Retinal pigment epithelial cell (primary cell): ENCODE measurements at regions not wholly inside any gene's neighbourhood (a gene's known extent, or its start where the extent isn't known, plus 50 kb on each side); places are given as distances from the start of the nearest gene placed in this dataset.

Experiments used
- DNase-seq: peaks from one replicate; pipeline ENCODE4 v3.0.0-alpha.2; 2010; ENCODE audit warnings: low read depth
- H3K4me3 ChIP-seq: 2 replicates; pipeline ENCODE4 v1.5.1; 2011; ENCODE audit warnings: mild to moderate bottlenecking, low read length, control low read depth, moderate library complexity
- TF ChIP-seq, protein P1 (sequence below): conservative IDR thresholded peaks from 2 replicates; pipeline ENCODE4 v1.5.1; 2011; ENCODE audit warnings: low read depth, low read length, control low read depth, inconsistent platforms

- TF ChIP-seq, protein P1, sequence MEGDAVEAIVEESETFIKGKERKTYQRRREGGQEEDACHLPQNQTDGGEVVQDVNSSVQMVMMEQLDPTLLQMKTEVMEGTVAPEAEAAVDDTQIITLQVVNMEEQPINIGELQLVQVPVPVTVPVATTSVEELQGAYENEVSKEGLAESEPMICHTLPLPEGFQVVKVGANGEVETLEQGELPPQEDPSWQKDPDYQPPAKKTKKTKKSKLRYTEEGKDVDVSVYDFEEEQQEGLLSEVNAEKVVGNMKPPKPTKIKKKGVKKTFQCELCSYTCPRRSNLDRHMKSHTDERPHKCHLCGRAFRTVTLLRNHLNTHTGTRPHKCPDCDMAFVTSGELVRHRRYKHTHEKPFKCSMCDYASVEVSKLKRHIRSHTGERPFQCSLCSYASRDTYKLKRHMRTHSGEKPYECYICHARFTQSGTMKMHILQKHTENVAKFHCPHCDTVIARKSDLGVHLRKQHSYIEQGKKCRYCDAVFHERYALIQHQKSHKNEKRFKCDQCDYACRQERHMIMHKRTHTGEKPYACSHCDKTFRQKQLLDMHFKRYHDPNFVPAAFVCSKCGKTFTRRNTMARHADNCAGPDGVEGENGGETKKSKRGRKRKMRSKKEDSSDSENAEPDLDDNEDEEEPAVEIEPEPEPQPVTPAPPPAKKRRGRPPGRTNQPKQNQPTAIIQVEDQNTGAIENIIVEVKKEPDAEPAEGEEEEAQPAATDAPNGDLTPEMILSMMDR = no peak
- no peak for DNase-seq
- H3K4me3 ChIP-seq = no peak overlapping the region
Observed at GRCh38 chr2:172246649-172247048, 143.9 kb upstream of the DLX2 start.

DNA sequence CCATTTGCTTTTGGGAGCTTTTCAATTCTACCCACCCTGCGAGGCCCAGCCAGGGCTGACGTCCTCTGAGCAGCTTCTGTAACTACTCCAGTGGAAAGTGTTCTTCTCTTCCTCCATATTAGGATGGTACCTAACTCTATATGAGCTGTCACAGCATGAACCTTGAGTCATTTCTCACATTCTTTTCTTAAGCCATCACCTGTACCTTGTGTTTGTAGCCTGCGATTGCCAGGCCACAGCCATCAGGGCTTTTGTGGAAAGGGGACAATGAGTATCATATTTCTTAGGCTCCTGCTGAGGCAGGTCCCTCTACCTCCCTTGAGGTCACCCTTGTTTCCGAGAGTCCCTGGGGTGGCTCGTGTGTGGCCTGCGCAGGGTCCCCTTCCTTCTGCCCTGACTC is 144.5 kb upstream of the DLX2 start:
- no peak overlapping the region for H3K4me3 ChIP-seq
- TF ChIP-seq, protein P1 = no peak
- no peak for DNase-seq

- TF ChIP-seq, protein P1 = no peak
- no peak overlapping the region for H3K4me3 ChIP-seq
- no peak for DNase-seq
Observed at GRCh38 chr2:172248381-172248780, 145.7 kb upstream of the DLX2 start.

DNA sequence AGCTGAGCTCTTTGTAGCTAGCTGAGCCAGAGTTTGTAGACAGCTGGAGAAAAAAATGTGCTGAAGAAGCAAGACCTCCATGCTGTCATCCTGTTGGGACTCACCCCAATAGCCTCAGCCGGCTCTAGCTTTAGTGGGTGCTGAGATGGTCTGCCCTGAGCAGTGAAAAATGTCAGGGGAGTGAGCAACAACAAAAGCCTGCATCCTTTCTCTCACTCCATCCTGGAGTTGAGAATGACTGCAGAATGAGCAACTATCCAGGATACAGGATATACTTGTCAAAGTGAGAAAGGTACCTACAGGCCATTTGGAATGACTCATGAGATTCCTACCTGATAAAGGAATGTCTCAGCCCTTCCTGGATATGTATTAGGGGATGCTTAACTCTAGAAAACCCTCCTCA is 146.1 kb upstream of the DLX2 start:
- TF ChIP-seq, protein P1 = no peak
- no peak for DNase-seq
- H3K4me3 ChIP-seq = no peak overlapping the region

DNA sequence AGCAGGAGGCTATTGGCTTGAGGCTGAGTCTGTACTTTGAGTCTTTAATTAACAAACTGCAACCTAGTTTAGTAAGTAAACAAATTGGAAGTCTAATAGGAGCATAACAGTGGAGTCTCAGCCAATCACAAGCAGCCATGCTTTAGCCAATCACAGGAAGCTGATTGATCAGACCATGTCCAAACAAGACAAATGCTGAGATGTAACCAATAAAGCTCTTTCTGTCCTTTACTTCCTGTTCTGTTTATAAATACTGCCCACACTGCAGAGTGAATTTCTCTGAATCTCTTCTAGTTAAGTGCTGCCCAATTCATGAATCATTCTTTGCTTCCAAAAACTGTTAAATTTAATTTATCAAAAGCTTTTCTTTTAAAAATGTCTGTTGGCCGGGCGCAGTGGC is 146.6 kb upstream of the DLX2 start:
- H3K4me3 ChIP-seq = no peak overlapping the region
- TF ChIP-seq, protein P1 = no peak
- DNase-seq = no peak

DNA sequence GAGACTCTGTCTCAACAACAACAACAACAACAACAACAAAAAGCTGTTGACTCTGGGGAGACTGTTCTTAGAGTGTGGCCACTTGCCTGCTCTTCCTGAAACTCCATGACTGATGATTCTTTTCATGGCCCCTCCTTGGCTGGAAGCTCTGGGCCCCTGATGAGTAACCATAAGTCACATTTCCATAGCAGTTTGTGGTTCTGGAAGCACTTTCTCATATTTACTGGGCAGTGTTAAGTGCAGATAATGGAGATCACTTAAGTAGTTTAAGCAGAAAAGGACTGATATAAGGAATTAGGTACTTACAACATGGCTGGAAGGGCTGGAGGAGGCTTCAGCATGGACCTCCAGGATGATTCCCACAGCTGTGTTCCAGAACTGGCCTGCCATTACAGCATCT is 147.3 kb upstream of the DLX2 start:
- H3K4me3 ChIP-seq = no peak overlapping the region
- no peak for DNase-seq
- TF ChIP-seq, protein P1 = no peak

- no peak overlapping the region for H3K4me3 ChIP-seq
- DNase-seq = no peak
- TF ChIP-seq, protein P1 = no peak
Observed at GRCh38 chr2:172251231-172251630, 148.5 kb upstream of the DLX2 start.
